IMR-90 (cell line): ENCODE measurements at regions not wholly inside any gene's neighbourhood (a gene's known extent, or its start where the extent isn't known, plus 50 kb on each side); places are given as distances from the start of the nearest gene placed in this dataset.

Experiments
- ATAC-seq: fragments of 200-7000 bp; cut with Tn5 transposase; 2 replicates; pipeline ENCODE4 v1.9.1; 2020; ENCODE audit warnings: low read depth, mild to moderate bottlenecking, moderate library complexity
- BruUV-seq: library from RNA; stranded (reverse); fragments of 400-500 nt; replicated peaks from 2 replicates; lab custom pipeline; 2021; lab: Mats Ljungman, UMichigan
- CTCF ChIA-PET: fragments of 300-600 bp; formaldehyde crosslinking; extraction: SDS; loops from one replicate; lab custom pipeline; 2021; ENCODE audit warnings: antibody characterized with exemption; lab: Yijun Ruan, JAX
- POLR2A ChIA-PET: fragments of 300-600 bp; sonication (Branson Sonifier 250); formaldehyde crosslinking; loops from one replicate; lab custom pipeline; 2022; ENCODE audit warnings: antibody characterized with exemption; ENCODE audit not compliant: unreplicated experiment; lab: Charles Lee
- DNase-seq: peaks from one replicate; pipeline ENCODE4 v3.0.0; 2013
- H2AFZ ChIP-seq: replicated peaks from 2 replicates; pipeline ENCODE3; 2013; ENCODE audit warnings: low read length, mild to moderate bottlenecking; ENCODE audit not compliant: poor library complexity
- H2AK5ac ChIP-seq: 2 replicates; pipeline ENCODE4 v1.6.1; 2013; ENCODE audit warnings: low read depth, low read length, inconsistent platforms
- H2AK9ac ChIP-seq: replicated peaks from 2 replicates; pipeline ENCODE3; 2013; ENCODE audit warnings: mild to moderate bottlenecking, low read depth, low read length, moderate library complexity; ENCODE audit not compliant: poor library complexity
- H2BK120ac ChIP-seq: 2 replicates; pipeline ENCODE4 v1.6.1; 2013; ENCODE audit warnings: low read depth, low read length, inconsistent platforms
- H2BK15ac ChIP-seq: 3 replicates; pipeline ENCODE4 v1.6.1; 2013; ENCODE audit warnings: low read depth, low read length, inconsistent platforms
- H2BK20ac ChIP-seq: 2 replicates; pipeline ENCODE4 v1.6.1; 2013; ENCODE audit warnings: low read depth, mild to moderate bottlenecking, inconsistent platforms, low read length, moderate library complexity
- H2BK5ac ChIP-seq: 2 replicates; pipeline ENCODE4 v1.6.1; 2013; ENCODE audit warnings: mild to moderate bottlenecking, low read depth, low read length, inconsistent platforms; ENCODE audit not compliant: poor library complexity, severe bottlenecking
- H3K14ac ChIP-seq: replicated peaks from 2 replicates; pipeline ENCODE4 v1.6.1; 2013; ENCODE audit warnings: low read depth, low read length, inconsistent platforms
- H3K18ac ChIP-seq: 2 replicates; pipeline ENCODE4 v1.6.1; 2013; ENCODE audit warnings: low read depth, low read length, control low read depth
- H3K23ac ChIP-seq: 2 replicates; pipeline ENCODE4 v1.6.1; 2013; ENCODE audit warnings: low read depth, low read length, inconsistent platforms
- H3K27ac ChIP-seq: 2 replicates; pipeline ENCODE4 v1.5.1; 2013; ENCODE audit warnings: mild to moderate bottlenecking, control low read depth, low read length; ENCODE audit not compliant: insufficient read depth
- H3K27me3 ChIP-seq: 2 replicates; pipeline ENCODE4 v1.6.1; 2013; ENCODE audit warnings: low read length; ENCODE audit not compliant: control insufficient read depth, insufficient read depth
- H3K36me3 ChIP-seq: 2 replicates; pipeline ENCODE4 v1.6.1; 2013; ENCODE audit warnings: low read length, mixed read lengths; ENCODE audit not compliant: control insufficient read depth, insufficient read depth
- H3K4ac ChIP-seq: 2 replicates; pipeline ENCODE4 v1.6.1; 2013; ENCODE audit warnings: low read depth, low read length, inconsistent platforms
- H3K4me1 ChIP-seq: 2 replicates; pipeline ENCODE4 v1.6.1; 2013; ENCODE audit warnings: low read length, mixed read lengths; ENCODE audit not compliant: control insufficient read depth, insufficient read depth
- H3K4me2 ChIP-seq: 2 replicates; pipeline ENCODE4 v1.6.1; 2013; ENCODE audit warnings: low read depth, mild to moderate bottlenecking, control low read depth, low read length, moderate library complexity
- H3K4me3 ChIP-seq: 2 replicates; pipeline ENCODE4 v1.5.1; 2013; ENCODE audit warnings: low read depth, mild to moderate bottlenecking, control low read depth, low read length, moderate library complexity; ENCODE audit not compliant: insufficient read depth
- H3K56ac ChIP-seq: 2 replicates; pipeline ENCODE4 v1.6.1; 2013; ENCODE audit warnings: low read length, inconsistent platforms; ENCODE audit not compliant: insufficient read depth; ENCODE audit errors: extremely low read depth
- H3K79me1 ChIP-seq, 2 experiments: 2 replicates each; pipeline ENCODE4 v1.6.1; 2013; ENCODE audit warnings: low read length in 2 of 2, inconsistent platforms in 1 of 2, low read depth in 1 of 2
- H3K9ac ChIP-seq: 2 replicates; pipeline ENCODE4 v1.6.1; 2013; ENCODE audit warnings: low read depth, low read length, control low read depth
- H3K9me1 ChIP-seq: 2 replicates; pipeline ENCODE4 v1.6.1; 2013; ENCODE audit warnings: low read length, inconsistent platforms; ENCODE audit not compliant: insufficient read depth
- H3K9me3 ChIP-seq: 2 replicates; pipeline ENCODE4 v1.6.1; 2013; ENCODE audit warnings: low read length; ENCODE audit not compliant: control insufficient read depth, insufficient read depth
- H4K20me1 ChIP-seq: 2 replicates; pipeline ENCODE4 v1.6.1; 2013; ENCODE audit warnings: low read length, inconsistent platforms; ENCODE audit not compliant: insufficient read depth
- H4K5ac ChIP-seq: 2 replicates; pipeline ENCODE4 v1.6.1; 2013; ENCODE audit warnings: mild to moderate bottlenecking, low read depth, low read length, control low read depth
- H4K8ac ChIP-seq, 2 experiments: 2 replicates each; pipeline ENCODE4 v1.6.1; 2013; ENCODE audit warnings: low read depth in 2 of 2, low read length in 2 of 2, control low read depth in 1 of 2, inconsistent platforms in 1 of 2
- H4K91ac ChIP-seq: 2 replicates; pipeline ENCODE4 v1.6.1; 2013; ENCODE audit warnings: low read depth, low read length, inconsistent platforms; ENCODE audit not compliant: insufficient read depth
- BHLHE40 ChIP-seq: fragments of 150-350 bp; IDR thresholded peaks from 2 replicates; pipeline ENCODE4 v1.6.1; 2016; ENCODE audit warnings: mild to moderate bottlenecking, low read depth, low read length
- CEBPB ChIP-seq: IDR thresholded peaks from 2 replicates; pipeline ENCODE4 v1.6.1; 2012; ENCODE audit warnings: low read depth, low read length, improper control_type of control experiment
- CHD1 ChIP-seq: IDR thresholded peaks from 2 replicates; pipeline ENCODE4 v1.6.1; 2012; ENCODE audit warnings: low read depth, low read length, improper control_type of control experiment
- FOS ChIP-seq: fragments of 150-350 bp; IDR thresholded peaks from 2 replicates; pipeline ENCODE4 v1.6.1; 2016; ENCODE audit warnings: low read depth, low read length
- MAFK ChIP-seq: IDR thresholded peaks from 2 replicates; pipeline ENCODE4 v1.6.1; 2012; ENCODE audit warnings: low read depth, low read length, improper control_type of control experiment
- MXI1 ChIP-seq: IDR thresholded peaks from 2 replicates; pipeline ENCODE4 v1.6.1; 2012; ENCODE audit warnings: low read depth, mild to moderate bottlenecking, low read length, moderate library complexity, borderline replicate concordance
- NFE2L2 ChIP-seq: fragments of 150-350 bp; IDR thresholded peaks from 2 replicates; pipeline ENCODE4 v1.6.1; 2016; ENCODE audit warnings: low read depth, mild to moderate bottlenecking, low read length
- POLR2A ChIP-seq: IDR thresholded peaks from 2 replicates; pipeline ENCODE4 v1.6.1; 2012; ENCODE audit warnings: mild to moderate bottlenecking, low read depth, low read length
- RAD21 ChIP-seq: IDR thresholded peaks from 2 replicates; pipeline ENCODE4 v1.6.1; 2012; ENCODE audit warnings: low read length, improper control_type of control experiment
- RCOR1 ChIP-seq: IDR thresholded peaks from 2 replicates; pipeline ENCODE4 v1.6.1; 2012; ENCODE audit warnings: mild to moderate bottlenecking, low read length, improper control_type of control experiment; ENCODE audit not compliant: insufficient replicate concordance
- RFX5 ChIP-seq: IDR thresholded peaks from 2 replicates; pipeline ENCODE4 v1.8.0; 2012; ENCODE audit warnings: low read depth, mild to moderate bottlenecking, low read length, moderate library complexity
- SMC3 ChIP-seq: fragments of 150-350 bp; IDR thresholded peaks from 2 replicates; pipeline ENCODE4 v1.6.1; 2016; ENCODE audit warnings: low read depth, mild to moderate bottlenecking, antibody characterized with exemption, low read length, moderate library complexity
- WGBS, 2 experiments: methylation state at CpG; one replicate each; pipeline versions ENCODE4 v1.1.5 to v1.1.7; 2013; ENCODE audit warnings: missing lambda C conversion rate in 2 of 2; ENCODE audit not compliant: insufficient read length in 1 of 2; ENCODE audit errors: extremely low coverage in 2 of 2; 5-methylcytosine and 5-hydroxymethylcytosine counted together
- dilution Hi-C: fragments of 300-500 bp; cut with HindIII; formaldehyde crosslinking; loops from one replicate; pipeline ENCODE4 v1.14.3; 2018; ENCODE audit warnings: low sequenced_read_pairs; ENCODE audit not compliant: unreplicated experiment
- in situ Hi-C: fragments of 300-500 bp; cut with MboI; formaldehyde crosslinking; loops from 3 replicates; pipeline ENCODE4 v1.14.3; 2019; ENCODE audit warnings: low sequenced_read_pairs, inconsistent platforms, mixed read lengths
- intact Hi-C: fragments of 100-400 bp; cut with micrococcal nuclease; formaldehyde crosslinking; loops from 2 replicates; pipeline ENCODE4 v1.10.0; 2022
- TF ChIP-seq, protein P1 (sequence below): fragments of 150-350 bp; IDR thresholded peaks from 2 replicates; pipeline ENCODE4 v1.6.1; 2016; ENCODE audit warnings: low read depth, mild to moderate bottlenecking, low read length, moderate library complexity, borderline replicate concordance
- TF ChIP-seq, protein P2 (sequence below): conservative IDR thresholded peaks from 2 replicates; pipeline ENCODE4 v1.5.1; 2012; ENCODE audit warnings: mild to moderate bottlenecking, low read depth, low read length, improper control_type of control experiment
- TF ChIP-seq, protein P3 (sequence below): fragments of 150-350 bp; IDR thresholded peaks from 2 replicates; pipeline ENCODE4 v1.6.1; 2017; ENCODE audit warnings: mild to moderate bottlenecking, antibody characterized with exemption, low read length, low read depth

DNA sequence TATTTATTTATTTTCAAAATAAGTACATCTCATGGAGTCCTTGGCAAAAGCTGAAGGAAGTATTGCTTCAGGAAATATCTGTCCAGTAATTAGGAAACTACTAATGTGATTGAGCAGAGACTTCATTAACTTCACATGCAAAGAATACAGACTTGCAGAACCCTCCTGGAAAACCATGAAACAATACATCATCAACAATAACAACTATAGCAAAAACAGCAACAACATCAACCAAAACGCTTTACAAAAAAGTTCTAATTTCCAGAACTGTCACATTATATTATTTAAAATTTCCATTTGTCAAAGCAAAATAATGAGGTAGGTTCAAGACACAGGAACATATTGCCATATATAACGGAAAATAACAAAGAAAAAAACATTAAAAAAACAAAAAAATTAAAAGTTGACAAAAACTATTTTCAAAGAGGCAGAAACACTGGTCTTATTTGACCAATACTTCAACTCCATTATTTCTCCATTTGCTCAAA is 79.8 kb upstream of the TOP3B start:
- Histone ChIP-seq H3K9me3 (no peaks in the 10 kb centered on the region), H4K91ac (no peak overlapping the region), H3K14ac (no peak overlapping the region), H2AK9ac (no peak overlapping the region), H3K4ac (no peak overlapping the region), H4K8ac (no peak overlapping the region), H2BK120ac (no peak overlapping the region), H3K4me2 (no peak overlapping the region), H3K79me1 (no peaks in the 10 kb centered on the region), H2BK15ac (no peak overlapping the region), H3K18ac (no peak overlapping the region), H3K56ac (no peak overlapping the region), H2AK5ac (no peak overlapping the region), H3K4me3 (no peak overlapping the region), H2BK5ac (no peak overlapping the region), H3K4me1 (no peaks in the 10 kb centered on the region; the same call in 1 of the 2 replicates), H3K9ac (no peak overlapping the region), H2BK20ac (no peak overlapping the region), H3K9me1 (peaks cover 5% of the 10 kb centered on the region; the same call in 1 of the 2 replicates), H3K36me3 (no peaks in the 10 kb centered on the region), H3K27me3 (peaks cover 39% of the 10 kb centered on the region), H2AFZ (no peak overlapping the region), H3K27ac (no peak overlapping the region), H4K5ac (no peak overlapping the region), H4K20me1 (no peaks in the 10 kb centered on the region), H3K23ac (no peak overlapping the region)
- POLR2A ChIA-PET: no interaction called here
- no peak for TF ChIP-seq FOS
- TF ChIP-seq BHLHE40: no peak
- no peak for TF ChIP-seq RFX5
- TF ChIP-seq, protein P1, sequence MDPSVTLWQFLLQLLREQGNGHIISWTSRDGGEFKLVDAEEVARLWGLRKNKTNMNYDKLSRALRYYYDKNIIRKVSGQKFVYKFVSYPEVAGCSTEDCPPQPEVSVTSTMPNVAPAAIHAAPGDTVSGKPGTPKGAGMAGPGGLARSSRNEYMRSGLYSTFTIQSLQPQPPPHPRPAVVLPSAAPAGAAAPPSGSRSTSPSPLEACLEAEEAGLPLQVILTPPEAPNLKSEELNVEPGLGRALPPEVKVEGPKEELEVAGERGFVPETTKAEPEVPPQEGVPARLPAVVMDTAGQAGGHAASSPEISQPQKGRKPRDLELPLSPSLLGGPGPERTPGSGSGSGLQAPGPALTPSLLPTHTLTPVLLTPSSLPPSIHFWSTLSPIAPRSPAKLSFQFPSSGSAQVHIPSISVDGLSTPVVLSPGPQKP: no peak
- no peak for TF ChIP-seq SMC3
- TF ChIP-seq RCOR1: no peak
- TF ChIP-seq POLR2A: no peak
- no peak for TF ChIP-seq MAFK
- TF ChIP-seq NFE2L2: no peak
- no peak for TF ChIP-seq RAD21
- no peak for TF ChIP-seq MXI1
- no peak for TF ChIP-seq CHD1
- TF ChIP-seq, protein P2, sequence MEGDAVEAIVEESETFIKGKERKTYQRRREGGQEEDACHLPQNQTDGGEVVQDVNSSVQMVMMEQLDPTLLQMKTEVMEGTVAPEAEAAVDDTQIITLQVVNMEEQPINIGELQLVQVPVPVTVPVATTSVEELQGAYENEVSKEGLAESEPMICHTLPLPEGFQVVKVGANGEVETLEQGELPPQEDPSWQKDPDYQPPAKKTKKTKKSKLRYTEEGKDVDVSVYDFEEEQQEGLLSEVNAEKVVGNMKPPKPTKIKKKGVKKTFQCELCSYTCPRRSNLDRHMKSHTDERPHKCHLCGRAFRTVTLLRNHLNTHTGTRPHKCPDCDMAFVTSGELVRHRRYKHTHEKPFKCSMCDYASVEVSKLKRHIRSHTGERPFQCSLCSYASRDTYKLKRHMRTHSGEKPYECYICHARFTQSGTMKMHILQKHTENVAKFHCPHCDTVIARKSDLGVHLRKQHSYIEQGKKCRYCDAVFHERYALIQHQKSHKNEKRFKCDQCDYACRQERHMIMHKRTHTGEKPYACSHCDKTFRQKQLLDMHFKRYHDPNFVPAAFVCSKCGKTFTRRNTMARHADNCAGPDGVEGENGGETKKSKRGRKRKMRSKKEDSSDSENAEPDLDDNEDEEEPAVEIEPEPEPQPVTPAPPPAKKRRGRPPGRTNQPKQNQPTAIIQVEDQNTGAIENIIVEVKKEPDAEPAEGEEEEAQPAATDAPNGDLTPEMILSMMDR: no peak
- TF ChIP-seq, protein P3, sequence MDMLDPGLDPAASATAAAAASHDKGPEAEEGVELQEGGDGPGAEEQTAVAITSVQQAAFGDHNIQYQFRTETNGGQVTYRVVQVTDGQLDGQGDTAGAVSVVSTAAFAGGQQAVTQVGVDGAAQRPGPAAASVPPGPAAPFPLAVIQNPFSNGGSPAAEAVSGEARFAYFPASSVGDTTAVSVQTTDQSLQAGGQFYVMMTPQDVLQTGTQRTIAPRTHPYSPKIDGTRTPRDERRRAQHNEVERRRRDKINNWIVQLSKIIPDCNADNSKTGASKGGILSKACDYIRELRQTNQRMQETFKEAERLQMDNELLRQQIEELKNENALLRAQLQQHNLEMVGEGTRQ: no peak
- TF ChIP-seq CEBPB: no peak
- ATAC-seq: no peak
- dilution Hi-C loops (no loop called here), in situ Hi-C loops (no loop called here), intact Hi-C loops (loop anchor here (5.0 kb wide), 1 partner anchor 145 kb away; no protein-coding TSS in a partner anchor)
- BruUV-seq: no TSS peak
- no peak for DNase-seq
- no CpG with 5 or more reads among the region's 2 CpGs for WGBS, 2 experiments
- CTCF ChIA-PET: interaction anchor here (1.2 to 2.7 kb wide), 5 partner anchors 8 to 146 kb away, joined by 3 to 12 read pairs (median 8); no protein-coding TSS in a partner anchor
